GM18861 (cell line): ENCODE measurements at regions not wholly inside any gene's neighbourhood (a gene's known extent, or its start where the extent isn't known, plus 50 kb on each side); places are given as distances from the start of the nearest gene placed in this dataset.
A peak's percentile ranks its signal among the peaks of the same experiment; 100 is the strongest.

Experiments
- ATAC-seq: cut with Tn5 transposase; IDR thresholded peaks from one replicate; pipeline ENCODE4 v1.9.1; 2021; ENCODE audit not compliant: unreplicated experiment

DNA sequence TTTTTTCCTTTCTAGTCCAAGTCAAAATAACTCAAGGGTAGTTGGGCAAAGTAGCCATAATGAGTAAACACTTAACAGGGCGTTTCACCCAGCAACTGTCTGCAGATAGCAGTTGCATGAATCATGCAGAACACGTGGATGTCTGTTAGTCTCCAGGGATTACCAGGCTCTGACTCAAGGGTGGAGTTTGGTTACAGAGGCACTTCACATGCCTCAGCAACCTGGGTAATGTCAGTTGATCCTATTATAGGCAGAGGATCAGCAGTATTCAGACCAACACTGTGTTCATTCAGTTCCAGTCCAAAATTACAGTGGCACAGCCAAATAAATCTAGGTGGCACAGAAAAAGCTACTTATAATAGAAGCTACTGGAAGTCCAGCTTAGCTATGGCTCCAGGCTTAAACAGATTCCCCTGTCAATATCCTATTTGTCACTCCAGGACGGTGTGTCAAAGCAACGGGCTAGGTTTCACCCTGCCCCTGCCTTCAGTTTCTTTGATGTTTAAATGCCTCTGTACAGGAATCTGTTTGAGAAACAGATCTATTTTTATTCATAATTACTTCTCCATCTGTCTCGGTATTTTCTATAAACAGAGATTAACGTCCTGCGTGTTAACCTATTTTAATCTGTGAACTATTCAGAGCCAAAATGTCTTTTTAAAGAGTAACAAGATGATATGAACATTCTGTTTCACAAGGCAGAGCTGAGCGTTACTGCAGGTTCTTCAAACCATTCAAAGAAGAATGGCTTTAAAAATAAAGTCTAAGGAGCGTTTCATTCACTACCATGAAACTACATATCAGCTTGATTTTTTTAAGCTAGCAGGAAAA is 162.6 kb upstream of the AKR1E2 start:
- peak; percentile 97 for ATAC-seq

DNA sequence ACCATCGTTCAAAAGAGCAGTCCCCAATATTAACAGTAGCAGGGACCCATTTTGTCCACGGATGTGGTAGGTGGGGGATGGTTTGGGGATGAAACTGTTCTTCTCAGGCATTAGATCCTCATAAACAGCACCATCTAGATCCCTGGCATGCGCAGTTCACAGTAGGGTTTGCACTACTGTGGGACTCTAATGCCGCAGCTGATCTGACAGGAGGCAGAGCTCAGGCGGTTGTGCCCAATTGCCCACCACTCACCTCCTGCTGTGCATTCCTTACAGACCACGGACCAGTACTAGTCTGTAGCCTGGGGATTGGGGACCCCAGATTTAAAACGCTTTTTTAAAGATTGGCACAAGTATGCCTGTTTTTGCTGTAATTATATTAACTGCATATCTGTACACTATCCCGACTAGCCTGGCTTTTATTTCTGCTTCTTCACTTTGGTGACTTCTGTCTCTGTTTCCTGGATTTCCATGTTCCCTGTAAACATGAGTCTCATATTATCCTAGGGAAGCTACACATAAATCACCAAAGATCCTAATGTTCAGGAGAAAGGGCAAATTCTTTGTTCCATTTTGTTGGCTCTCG is 163.3 kb upstream of the AKR1E2 start:
- peak; percentile 2 for ATAC-seq

DNA sequence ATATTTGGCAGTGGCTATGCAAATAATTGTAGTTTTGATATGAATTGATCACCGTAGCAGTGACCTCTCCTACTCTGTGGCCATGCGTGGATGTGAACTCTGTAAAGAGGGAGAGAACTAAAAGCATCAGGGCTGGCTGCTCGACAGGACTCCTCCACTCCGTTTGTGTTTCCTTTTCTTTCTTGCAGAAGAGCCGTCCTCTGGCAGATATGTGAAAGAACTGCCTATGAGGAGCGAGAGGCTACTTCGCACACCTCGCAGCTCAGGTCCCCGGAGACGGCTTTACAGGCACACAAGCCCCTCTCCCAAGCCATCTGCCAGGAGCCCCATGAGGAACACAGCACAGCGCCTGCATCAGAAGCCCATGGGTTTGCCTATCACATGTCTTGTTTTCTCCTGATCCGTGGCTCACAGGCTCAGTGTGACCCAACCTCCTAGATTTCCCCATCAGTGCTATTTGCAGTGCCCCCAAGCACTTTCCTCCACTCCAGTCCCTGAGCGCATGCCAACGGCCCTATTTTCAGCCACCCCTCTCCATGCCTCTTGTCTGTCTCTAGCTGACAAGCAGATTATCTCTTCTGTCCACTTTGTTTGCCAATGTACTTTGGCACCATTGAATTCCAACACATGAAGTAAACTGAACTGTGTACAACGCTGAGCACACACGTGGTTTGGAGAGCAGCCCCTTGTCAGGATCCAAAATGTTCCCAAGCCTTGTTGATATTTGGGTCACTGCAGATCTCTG is 164.3 kb upstream of the AKR1E2 start:
- ATAC-seq: no peak

DNA sequence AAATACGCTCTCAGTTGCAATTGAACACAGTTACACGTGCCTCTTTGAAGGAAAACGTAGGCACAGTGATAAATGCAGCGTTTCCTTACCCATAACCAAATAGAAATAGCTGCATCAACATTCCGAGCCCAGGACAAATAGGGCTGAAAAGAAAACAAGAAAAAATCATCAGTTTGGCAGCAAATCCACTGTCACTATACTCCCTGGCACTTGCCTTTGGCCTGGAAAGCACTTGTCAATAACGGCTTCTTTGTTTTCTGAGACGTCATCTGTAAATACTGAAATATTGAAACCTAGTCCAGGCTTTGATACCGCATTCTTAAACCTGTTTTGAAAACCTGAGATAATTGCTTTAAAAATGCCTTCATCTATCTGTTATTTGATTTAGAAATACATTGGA is 167.2 kb upstream of the AKR1E2 start:
- ATAC-seq: no peak

DNA sequence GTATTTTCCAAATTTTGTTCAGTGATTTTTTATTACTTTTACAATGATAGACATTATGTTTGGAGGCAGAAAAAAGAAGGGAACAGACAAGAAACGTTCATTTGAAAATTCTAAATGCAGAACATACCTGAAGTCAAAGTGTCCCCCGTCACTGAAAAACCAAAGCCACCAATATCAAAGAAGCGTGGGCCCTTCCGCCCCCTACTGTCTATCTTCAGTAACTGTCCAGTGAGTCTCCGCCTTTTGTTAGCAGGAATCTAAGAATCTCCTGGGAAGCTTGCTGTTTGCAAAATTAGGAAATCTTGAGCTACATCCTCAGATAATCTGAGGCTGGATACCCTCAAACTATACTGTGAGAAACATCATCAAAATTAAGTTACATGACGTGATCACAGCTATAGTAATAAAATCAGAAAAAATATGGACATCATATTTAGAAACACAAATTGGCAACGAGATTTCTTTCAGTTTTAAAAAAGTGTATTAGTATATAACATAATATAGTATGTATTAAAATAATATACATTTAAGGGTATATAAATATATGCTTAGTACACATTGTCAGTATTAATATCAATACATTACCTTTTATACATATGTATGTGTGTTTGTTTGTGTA is 169.3 kb upstream of the AKR1E2 start:
- no peak for ATAC-seq

DNA sequence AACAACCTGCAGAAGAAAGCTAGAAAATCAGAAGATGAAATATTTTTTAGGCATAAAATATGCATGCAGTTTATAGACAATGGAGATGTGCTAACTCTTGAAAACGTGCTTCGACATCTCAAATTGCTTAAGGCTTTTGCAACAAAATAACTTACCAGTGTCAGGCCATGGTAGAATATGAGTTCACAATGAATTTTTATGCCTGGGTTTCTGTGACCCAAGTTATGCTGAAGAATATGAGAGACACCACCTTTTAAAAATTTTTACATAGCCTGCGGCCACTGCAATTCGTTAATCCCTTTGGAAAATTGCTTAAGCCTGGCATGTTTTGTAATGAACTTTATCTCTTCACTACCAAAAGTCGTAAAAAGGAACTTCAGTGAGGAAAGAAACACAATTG is 170.1 kb upstream of the AKR1E2 start:
- no peak for ATAC-seq

DNA sequence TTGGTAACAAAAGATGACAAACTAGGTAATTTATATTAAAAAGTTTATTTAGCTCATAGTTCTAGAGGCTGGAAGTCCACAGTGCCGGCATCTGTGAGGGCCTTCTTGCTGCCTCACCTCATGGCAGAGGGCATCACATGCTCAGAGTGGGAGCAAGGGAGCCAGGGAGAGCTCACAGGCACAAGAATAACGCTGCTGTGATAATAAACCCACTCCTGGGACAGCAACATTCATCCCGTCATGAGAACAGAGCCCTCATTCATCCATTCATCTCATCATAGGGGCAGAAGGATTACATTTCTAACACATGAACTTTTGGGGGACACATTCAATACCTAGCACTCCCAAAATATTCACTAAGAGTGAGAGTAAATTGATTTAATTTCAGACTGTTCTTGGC is 170.6 kb upstream of the AKR1E2 start:
- ATAC-seq: no peak

DNA sequence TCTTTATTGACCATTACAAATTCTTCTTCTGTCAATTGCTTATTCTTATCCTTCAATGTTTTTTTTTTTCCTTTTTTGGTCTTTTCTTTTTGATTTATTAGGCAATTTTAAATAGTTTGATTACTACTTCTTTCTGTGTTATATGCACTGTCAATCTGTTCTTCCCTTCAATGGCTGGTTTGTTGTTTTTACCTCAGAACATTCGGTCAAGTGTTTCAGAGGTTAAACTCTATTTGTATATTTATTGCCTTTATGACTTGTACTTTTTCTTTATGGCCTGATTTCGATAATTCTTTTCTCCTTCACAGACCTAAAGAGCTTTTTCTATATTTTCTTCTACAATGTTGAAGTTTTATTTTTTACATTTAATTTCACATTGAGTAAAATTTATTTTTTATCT is 171.5 kb upstream of the AKR1E2 start:
- no peak for ATAC-seq

DNA sequence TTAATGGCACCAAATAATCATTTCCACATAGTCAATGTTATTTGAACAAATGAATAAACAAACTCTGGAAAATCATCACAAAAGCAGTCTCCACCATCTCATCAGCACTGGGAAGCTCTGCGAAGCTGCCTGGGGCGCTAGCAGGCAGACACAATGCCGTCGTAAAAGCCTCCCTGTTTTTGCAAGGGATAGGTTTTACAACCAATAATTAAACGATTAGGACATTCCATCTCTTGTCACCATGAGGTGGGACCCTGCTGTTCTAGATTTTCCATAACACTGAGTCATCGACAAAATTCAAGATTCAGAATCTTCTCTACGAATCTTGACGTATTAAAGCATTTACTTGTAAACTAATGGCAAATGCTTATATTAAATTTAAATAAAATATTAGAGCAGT is 172.8 kb upstream of the AKR1E2 start:
- no peak for ATAC-seq

DNA sequence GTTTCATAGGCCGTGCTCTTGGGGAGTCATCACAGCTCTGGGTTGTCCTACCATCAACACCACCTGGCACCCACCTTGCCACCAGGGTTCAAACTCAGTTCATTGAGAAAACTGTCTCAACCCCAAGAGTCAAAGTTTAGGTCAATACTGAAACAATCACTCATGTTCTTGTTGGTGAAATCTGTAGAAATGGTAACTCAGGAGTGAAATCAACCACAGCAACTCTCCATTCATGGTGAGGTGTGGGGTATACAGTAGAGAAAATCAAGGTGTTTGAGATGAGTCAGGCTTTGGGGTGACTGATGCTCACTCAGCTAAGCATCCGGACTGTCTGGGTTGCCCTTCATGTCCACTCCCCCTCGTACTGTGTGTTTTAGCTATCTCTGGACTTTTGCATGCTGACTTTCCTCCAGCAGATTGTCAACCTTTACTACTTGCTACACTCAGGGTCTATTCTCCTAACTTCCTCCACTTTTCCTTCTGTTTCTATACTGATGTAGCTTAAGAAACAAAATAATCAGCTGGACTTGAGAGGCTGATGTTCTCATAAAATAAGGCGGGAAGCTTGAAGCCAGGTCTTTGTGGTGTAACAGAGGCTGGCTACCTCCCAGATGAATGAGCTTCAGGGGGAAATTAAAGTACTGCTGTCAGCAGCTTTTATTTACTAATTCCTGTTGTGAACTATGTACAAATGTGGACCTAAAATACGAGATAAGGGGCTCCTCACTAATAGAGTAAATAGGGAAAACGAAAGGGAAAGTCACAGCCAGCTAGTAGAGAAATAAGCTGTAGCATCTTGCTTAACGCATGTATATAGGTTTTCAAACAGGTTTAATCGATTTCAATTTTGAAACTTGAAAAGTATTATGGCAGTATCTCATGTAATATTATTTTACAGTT is 173.6 kb upstream of the AKR1E2 start:
- peak; percentile 74 for ATAC-seq

DNA sequence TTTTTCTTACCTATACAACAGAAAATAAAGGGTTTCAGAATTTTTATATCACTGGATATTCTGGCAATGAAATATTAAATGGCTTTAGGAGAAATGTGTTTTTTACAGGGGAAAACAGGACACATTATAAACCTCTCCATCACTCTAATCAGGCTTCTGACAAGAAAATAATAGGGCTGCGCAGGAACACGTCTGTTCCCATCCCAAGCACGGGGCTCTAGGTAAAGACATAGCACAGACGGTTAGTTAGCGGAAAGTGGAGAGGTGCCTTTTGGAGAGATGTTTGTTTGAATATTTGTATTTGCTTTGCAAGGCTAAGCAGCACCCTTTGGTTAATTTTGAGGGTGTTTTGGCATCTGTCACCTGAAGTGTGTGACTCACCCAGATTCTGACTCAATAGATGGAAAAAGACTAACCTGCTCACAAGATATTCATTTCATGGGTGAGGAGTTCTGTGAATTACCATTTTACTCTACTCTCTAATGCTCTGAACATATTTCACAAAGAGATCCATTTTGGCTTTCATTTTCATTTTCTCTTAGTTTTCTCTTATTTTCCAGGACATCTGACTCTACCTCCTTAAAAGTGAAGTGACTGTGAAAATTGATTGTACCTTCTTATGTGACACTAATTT is 174.5 kb upstream of the AKR1E2 start:
- peak; percentile 59 for ATAC-seq

DNA sequence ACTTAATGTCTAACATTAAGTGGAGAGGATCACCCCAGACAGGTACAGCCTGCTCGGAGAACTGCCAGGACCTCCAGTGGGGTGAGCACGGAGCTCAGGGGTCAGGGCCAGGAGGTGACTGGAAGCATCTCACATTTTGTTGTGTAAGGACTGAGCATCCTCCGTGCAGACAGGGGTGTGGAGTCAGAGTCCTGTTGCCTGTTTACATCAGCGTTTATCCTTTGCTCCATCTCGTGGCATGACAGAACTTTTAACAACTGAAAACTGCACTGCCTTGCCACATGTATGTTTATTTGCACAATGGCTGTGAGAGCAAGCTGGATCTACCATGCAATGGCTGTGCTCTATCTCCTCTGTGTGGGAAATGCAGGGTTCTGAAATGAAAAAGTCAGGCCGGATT is 175.4 kb upstream of the AKR1E2 start:
- ATAC-seq: no peak

DNA sequence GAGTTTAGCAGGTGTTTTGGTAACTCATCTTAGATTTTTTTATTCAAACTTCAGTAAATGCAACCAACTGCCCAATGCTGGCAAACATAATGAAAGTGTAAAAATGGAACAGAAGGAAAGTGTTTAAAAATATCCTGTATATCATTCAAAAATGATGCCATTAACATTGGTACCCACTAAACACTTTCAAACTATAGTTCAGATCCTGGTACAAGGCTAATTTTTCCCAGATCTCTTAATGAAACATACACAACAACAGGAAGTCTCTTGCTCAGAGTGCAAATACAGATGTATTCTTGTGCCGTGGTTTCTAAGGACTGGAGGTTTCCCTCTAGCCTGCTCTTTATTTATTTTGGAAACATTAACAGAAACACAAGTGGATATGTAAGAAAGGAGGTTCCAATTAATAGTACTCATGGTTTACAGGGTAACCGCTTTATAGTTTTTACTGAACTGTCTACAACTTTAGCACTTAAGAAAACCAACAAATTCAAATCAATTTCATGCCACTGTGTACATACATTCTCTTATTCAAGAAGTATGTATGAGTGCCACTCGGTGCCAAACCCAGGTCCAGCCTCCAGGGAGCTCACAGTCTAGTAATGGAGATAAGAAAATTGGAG is 176.0 kb upstream of the AKR1E2 start:
- no peak for ATAC-seq

DNA sequence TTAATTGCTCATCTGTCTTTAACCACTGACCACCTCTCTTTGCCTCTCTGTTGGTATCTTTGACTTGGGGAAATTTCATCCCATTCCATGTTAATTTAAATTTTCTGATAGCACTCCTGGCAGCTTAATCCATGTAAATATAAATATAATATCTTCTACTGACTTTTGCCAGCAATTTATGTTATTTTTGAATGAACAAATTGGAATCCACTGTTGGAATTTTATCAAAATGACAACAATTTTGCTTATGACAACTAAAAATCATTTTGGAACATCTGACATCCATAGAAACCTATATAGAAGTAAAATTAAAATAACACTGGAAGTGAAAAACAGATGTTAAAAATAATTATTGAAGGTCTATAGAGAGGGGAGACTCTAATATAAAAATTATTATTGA is 176.5 kb upstream of the AKR1E2 start:
- ATAC-seq: no peak

DNA sequence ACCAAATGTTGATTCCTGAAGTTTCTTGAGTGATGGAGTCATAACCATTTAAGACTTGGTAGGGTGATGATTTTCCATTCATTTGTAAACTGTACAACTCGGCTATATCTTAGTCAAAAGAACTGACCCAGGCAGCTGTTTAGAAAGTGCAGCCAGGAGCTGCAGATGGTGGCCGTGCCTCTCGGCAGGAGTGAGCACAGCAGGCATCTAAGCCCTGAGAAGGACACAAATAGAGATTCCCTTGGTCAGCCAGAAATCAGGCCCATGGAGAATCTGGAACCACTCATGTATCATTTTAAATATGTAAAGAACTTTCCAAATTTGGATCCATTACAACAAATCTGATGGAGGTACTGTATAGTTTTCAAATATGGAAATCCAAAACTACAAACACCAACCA is 177.0 kb upstream of the AKR1E2 start:
- ATAC-seq: no peak

DNA sequence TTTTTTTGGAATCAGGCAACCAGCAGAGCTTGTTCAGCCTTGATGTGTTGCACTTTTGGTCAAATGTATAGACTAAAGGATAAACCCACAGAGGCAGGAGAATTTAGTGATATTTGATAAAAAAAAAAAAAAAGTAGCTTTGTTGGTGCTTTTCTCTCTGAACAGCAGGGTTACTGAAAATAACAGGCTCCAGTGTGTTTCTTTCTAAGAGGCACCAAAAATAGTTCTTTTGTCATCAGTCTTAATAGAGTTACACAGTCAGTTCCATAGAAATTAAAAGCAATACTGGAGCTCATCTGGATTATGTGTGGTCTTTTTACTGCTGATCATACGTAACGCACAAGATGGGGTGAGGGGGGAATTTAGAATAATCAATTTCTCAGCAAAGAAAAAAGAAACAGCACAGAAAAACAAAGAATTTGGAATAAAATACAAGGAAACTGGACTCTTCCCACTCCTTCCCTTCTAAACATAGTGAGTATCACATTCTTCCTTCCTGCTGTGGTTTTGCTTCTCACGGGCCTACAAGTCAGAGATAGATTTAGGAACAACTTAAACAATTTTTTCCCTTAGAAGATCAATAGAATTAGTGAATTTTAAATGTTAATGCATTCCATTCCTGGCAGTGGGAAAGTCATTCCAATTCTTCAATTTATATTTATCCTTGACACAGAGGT is 178.8 kb upstream of the AKR1E2 start:
- no peak for ATAC-seq

DNA sequence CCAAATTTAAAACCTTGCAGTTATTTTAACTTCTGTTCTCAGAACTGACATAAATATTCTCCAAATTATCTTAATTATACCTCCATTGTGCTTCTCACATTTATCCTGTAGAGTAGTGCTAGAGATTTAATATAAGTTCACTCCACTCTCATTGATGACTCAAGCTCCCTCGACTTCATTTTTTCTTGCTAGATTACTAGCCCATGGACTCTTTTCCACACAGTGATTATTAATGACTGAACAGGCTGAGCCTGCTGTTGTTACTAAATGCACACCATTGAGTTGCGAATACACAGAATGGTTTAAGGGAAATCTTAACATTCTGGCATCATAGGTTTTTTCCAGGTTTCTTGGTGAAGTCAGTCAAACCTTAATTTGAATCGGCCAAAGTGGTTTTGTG is 179.5 kb upstream of the AKR1E2 start:
- ATAC-seq: no peak

DNA sequence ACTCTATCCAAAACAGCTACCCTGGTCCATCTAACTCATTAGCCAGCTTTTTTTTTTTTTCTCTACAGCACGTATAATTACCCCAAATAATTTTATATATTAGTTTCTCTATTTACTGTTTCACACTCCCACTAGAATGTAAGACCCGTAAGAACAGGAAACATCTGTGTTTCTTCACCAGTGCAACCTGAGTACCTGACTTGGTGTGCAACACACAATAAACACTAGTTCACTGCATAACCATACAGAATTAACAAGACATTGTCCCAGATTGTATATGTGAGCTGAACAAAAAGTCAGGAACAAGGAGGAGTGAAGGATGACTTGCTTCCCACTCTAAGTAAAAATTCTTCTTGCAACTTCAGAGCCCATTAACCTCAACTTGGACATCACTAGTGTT is 180.2 kb upstream of the AKR1E2 start:
- no peak for ATAC-seq

DNA sequence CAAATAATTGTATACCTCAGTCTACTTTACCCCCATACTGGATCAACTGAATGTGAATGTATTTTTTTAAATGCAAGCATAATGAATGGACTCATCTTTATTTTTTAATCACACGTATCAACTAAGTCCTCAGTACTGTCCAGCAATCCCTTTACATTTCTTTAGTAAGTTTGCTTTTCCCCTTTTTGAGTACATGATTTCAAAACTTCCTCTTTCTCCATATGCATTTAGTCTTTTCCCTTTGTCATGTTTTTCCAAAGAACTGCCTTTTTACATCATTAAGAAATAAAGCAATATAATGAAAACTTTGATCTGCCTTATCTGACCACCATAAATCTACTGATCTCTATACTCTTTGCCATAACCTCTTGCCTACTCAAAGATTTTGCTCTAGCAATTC is 182.5 kb upstream of the AKR1E2 start:
- ATAC-seq: no peak
